GM18519 (cell line): ENCODE measurements at regions not wholly inside any gene's neighbourhood (a gene's known extent, or its start where the extent isn't known, plus 50 kb on each side); places are given as distances from the start of the nearest gene placed in this dataset.
"Not testable (repeated sequence)": the region's sequence is repeated elsewhere in the genome, so short reads cannot be mapped to it uniquely, and the experiment has no call there.

Experiments used
- ATAC-seq: cut with Tn5 transposase; IDR thresholded peaks from one replicate; pipeline ENCODE4 v1.9.1; 2021; ENCODE audit warnings: mild to moderate bottlenecking, moderate library complexity; ENCODE audit not compliant: unreplicated experiment, low FRiP score

DNA sequence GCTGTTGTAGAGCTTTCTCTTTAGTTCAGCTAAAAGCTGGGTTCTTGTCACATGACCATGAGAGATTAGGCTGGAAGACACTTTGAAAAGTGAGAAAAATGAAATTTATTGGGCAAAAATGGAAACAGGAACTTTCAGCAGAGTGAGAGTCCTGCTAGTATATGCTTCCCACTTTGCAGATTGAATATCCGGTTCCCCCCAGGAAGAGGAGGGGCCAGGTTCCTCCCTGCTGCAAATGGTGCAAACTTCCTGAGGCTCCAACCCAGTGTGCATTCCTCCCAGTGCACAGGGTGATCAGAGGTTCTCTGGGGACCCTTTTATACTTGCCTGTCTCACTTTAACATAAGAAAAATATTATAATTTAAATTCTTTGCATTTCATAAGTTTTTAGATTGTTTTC, 119.9 kb upstream of the SPIN4 start:
- no peak for ATAC-seq

- ATAC-seq: no peak
These were observed 119.4 kb upstream of the SPIN4 start for GRCh38 chrX:63470506-63470905.

DNA sequence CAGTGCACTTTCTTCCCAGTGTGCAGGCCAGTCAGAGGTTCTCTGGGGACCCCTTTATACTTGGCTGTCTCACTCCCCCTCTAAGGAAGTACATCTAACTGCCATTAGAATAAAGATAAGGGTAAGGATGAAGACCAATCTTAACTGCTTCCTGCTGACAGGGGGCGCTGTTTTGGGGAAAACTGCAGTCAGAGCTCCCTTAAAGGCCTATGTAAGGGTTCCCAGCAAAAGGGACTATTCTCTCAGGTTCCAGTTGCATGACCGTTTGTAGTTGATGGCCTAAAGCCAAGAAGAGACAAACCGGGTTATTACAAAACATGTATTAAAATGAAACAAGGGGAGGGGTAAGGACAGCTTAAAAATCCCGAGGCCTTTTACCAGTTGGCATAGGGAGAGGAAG, 115.6 kb upstream of the SPIN4 start:
- ATAC-seq: no peak

DNA sequence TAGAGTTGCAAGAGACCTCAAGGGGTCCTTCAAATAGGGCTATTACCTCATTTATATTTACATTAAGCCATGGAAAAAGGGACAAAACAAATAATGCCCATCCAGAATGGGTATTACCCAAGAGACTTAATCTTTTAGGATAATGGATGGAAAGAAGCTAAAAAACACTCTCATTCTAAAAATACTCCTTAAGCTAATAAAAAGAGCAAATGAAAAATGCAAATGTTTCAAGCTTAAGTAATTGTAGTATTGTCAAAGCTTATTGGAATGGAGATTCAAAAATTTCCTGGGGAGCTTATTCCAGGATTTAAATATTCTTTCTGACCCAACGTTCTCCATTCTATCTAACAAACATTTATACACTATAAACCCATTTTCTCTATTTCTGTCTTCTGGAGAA, 107.8 kb upstream of the SPIN4 start:
- ATAC-seq: no peak

DNA sequence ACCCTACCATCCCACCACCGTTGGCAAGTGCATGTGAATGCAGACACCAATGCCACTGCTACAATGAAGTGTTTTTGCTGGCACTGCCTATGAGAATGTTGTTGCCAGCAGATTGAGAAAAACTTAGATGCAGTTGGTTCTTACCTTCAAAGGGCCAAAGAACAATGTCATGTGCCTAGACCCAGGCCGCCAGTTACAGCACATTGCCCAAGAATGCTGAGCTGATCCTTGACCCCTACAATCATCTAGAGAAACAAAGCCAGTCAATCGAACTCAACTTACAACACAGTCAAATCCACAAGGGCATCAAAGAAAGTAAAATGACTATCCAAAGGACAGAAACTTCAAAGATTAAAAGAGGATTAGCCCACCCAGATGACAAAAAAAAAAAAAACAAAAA, 102.4 kb upstream of the SPIN4 start:
- no peak for ATAC-seq

DNA sequence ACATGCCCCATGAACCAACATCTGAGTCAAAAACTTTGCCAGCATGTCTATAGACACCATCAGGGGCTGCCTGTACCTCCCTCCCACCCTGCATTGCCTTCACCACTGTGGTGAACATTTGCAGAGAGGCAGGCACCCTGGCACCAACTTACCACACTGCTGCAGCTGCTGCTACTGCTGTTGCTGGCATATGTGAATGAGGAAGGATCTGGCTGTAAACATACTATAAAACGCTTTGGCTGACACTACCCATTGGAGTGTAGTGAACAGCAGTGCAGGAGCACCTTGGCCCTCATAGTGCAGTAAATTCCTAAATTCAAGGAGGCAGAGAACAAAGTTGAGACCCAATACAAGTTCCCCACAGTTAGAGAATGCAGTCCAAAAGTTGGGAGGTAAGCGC, 90.6 kb upstream of the SPIN4 start:
- no peak for ATAC-seq

GRCh38 chrX:63439580-63439979, 88.4 kb upstream of the SPIN4 start:
- no peak for ATAC-seq

- ATAC-seq: no peak
These were observed 85.7 kb upstream of the SPIN4 start for GRCh38 chrX:63436865-63437264.

DNA sequence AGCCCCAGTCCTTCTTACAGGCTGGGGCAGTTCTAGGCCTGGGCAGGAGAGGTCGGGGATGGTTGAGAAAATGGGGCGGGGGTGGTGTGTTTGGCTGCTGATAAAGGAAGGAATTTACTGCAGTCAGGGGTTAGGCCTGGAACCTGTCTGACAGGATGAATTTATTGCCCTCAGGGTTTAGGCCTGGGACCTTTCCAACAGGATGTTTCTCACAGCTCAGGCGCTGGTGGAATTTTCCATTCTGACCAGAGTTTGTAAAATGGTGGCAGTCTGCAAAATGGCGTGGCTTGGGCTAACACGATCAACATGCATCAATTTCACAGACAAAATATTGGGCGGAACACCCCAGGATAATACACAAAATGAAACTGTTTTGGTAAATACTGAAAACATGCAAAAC, 83.5 kb upstream of the SPIN4 start:
- ATAC-seq: no peak

- no peak for ATAC-seq
These were observed 83.1 kb upstream of the SPIN4 start for GRCh38 chrX:63434206-63434605.

GRCh38 chrX:63430026-63430425, 78.9 kb upstream of the SPIN4 start:
- no peak for ATAC-seq

GRCh38 chrX:63428348-63428747, 77.2 kb upstream of the SPIN4 start:
- no peak for ATAC-seq

GRCh38 chrX:63426519-63426918, 75.4 kb upstream of the SPIN4 start:
- no peak for ATAC-seq

DNA sequence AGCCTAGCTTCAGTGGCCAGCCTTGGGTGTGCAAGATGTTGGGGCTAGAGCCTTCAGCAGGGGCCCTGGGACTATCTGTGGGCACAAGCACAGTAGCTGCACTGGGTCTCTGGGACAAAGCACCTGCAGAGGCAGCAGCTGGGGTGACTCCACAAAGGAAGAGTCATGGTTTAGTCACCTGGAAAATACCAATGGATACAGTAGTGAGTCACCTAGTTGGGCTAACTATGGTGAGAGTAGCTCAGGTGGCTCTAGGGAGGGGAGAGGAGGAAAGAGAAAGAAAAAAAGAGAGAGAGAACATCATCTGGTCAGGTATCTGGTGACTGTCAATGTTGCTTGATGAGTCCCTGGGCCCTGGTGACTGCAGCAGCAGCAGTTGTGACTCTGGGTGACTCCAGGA, 72.9 kb upstream of the SPIN4 start:
- ATAC-seq: no peak

DNA sequence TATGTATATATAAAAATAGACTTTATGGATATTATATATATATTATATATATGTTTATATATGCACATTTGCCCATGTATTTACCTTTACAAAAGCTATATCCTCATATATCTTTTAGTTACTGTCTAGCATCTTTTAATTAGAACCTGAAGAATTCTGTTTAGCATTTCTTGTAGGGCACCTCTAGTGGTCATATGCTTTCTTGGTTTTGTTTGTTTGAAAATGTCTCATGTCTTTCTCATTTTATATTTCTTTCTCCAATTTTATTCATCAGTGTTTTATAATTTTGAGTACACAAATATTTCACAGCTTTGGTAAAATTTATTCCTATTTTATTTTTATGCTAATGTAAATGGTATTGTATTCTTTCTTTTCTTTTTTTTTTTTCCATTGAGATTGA, 70.3 kb upstream of the SPIN4 start:
- no peak for ATAC-seq

DNA sequence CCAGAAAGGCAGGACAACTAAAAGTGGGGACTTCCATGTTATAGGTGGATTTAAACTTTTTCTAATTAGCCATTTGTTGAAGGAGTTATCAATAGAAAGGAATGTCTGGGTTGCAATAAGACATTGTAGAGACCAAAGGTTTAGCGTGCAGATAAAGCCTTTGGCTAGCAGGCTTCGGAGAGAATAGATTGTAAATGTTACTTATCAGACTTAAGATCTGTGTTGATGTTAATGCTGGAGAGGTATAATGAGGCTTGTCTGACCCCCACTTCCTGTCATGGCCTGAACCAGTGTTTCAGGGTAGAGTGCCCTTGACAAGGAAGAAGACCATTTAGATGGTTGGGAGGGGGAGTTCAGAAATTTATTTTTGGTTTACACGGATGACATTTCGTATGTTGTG, 67.1 kb upstream of the SPIN4 start:
- ATAC-seq: no peak

DNA sequence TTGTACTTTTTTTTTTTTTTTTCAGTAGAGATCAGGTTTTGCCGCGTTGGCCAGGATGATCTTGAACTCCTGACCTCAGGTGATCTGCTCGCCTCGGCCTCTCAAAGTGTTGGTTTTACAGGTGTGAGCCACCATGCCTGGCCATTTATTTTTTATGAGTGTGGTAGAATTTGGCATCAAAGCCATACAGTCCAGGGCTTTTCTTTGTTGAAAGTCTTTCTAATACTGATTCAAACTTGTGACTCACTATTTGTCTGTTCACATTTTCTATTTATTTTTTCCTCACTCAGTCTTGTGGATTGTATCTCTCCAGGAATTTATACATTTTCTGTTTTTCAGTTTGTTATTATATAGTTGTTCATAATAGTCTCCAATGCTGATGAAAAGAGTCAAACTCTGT, 66.5 kb upstream of the SPIN4 start:
- no peak for ATAC-seq

DNA sequence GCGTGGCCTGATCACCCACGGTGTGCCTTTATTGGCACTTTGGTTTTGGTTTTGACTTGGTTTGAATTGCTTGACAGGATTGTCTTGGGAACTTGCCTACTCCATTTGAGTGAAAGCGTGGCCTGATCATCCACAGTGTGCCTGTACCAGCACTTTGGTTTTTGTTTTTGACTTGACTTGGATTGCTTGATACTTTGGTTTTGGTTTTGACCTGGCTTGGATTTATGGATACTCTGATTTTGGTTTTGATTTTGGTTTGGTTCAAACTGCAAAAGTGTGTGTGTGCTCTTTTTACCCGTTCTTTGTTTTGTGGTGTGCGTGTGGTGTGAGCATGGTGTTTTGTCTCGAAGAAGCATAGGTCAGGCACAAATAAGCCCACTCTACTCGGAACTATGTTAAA, 58.8 kb upstream of the SPIN4 start:
- not testable (repeated sequence) for ATAC-seq

DNA sequence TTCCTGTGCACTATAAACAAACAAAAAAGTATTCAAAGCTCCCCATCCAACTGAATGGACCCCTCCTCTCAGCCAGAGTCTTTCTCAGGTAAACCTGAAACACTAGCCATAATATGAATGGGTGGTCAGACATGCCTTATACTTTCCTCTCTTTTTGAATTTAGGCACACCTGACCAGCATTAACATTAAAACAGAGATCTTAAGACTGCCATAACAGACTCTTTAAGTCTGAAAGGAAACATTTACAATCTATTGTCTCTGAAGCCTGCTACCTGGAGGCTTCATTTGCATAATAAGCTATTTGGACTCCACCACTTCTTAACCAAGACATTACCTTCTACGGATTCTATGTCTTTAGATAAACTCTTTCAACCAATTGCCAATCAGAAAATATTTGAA, 56.9 kb upstream of the SPIN4 start:
- ATAC-seq: no peak

GRCh38 chrX:63404332-63404731, 53.2 kb upstream of the SPIN4 start:
- no peak for ATAC-seq

DNA sequence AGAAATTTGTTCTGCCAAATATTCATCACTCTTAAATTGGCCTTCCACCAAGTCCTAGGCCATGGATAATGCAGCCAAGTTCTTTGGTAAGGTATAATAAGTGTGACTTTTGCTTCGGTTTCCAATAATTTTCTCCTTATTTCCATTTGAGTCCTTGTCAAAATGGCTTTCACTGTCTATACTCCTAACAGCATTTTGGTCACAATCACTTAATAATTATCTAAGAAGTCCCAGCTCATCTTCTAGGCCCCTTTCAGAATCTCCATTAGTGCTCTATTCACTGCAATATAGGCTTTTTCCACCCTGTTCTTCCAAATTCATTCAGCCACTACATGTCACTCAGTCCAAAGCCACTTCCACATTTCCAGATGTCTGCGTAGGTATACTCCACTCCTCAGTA, 51.0 kb upstream of the SPIN4 start:
- ATAC-seq: no peak
